ENCODE measurements at regions not wholly inside any gene's neighbourhood (a gene's known extent, or its start where the extent isn't known, plus 50 kb on each side); places are given as distances from the start of the nearest gene placed in this dataset.
"Not testable (repeated sequence)": the region's sequence is repeated elsewhere in the genome, so short reads cannot be mapped to it uniquely, and the experiment has no call there.

GRCh38 chr11:70551351-70552166 is 153.2 kb downstream of the CTTN start:
- no peak for DNase-seq

DNA sequence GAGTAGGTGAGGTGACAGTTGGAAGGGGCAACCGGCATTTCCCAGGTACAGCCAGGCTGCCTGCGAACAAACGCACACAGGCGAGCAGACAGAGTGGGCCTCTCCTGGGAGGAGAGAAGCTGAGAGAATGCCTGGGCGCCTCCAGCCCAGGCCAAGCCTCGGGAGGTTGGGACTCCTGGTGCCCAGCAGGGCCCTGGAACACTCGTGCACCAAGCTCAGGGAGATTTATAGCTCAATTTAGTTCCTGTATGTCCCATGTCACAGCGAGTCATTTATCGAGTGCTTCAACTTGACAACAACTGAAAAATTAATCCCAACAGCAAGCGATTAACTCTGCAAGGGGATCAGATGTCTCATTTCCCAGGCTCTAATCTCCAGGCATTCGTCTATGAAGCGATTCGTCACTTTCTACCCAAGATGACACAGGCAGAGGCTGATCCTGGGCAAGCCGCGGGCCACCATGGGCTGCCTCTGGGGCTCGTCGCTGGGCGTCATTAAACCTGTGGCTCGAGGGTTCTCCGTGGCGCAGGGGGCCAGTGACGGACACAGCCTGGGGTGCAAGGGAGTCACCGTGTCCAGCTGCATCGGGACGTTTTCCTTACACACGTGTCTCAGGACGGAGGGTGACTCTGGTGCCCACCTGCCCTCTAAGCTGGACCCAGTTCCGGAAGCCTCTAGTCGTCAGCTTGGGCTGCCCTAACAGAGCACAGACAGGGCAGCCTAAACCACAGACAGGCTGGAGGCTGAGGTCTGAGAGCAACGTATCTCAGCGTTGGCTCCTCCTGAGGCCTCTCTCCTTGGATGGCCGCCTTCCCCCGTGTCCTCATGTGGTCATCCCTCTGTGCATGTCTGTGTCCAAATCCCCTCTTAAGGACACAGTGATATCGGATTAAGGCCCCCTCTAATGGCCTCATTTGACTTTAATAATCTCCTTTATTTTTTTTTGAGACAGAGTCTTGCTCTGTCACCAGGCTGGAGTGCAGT is 154.1 kb downstream of the CTTN start:
- DNase-seq: no peak

GRCh38 chr11:70555078-70555477 is 156.7 kb downstream of the CTTN start:
- DNase-seq: no peak

DNA sequence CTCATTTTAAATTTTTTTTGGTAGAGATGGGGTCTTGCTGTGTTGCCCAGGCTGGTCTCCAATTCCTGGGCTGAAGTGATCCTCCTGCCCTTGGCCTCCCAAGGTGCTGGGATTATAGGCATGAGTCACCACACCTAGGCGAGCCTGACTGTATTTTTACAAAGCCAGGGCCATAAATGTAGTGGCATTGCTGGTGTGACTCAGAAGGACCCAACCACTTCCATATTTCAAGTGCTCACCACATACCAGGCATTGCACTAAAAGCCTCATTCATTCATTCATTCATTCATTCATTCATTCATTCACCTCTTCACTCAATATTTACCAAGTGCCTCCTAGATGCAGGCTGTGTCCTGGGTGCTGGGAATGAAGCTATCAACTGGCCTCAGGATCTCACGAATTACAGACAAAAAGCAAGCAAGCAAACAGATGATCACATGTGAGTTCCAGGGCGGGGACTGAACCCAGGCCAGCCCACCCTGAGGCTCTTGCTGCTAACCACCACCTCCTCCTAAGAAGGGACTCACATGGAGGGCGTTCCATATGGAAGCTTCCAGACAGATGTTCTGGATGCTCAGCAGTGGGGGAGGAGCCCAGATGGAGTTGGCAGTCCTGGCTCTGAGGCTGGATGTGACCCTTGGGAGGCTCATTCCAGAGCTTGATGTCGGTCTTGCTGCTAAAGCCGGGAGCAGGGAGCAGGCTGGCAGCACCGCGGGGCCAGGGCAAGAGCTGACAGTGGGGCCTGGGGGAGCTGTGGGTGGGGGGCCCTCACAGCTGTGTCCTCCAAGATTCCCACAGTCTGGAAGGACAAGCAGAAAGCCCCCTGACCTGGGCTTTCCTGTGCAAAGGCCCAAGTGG is 158.8 kb downstream of the CTTN start:
- DNase-seq: no peak

GRCh38 chr11:70557742-70558485 is 159.6 kb downstream of the CTTN start:
- no peak for DNase-seq

GRCh38 chr11:70558681-70559080 is 160.4 kb downstream of the CTTN start:
- no peak for DNase-seq

DNA sequence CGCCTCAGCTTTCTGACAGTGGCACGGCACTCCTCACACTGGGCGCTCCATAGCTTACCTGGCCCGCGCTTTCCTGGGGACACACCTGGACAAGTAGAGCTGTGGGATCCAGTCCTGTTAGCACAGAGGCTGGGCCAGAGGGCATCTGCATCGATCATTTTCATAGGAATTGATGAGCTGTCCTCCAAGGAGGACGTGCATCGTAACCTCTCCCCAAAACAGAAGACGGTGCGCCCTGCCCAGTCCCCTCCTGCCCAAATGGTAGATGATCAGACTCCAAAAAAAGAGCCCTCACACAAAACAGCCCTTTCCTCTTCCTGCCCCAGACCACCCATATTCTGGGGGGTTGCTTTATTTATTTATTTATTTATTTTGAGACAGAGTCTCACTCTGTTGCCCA is 161.2 kb downstream of the CTTN start:
- no peak for DNase-seq

GRCh38 chr11:70560621-70561020 is 162.3 kb downstream of the CTTN start:
- DNase-seq: not testable (repeated sequence)

- no peak for DNase-seq
These were observed 168.6 kb downstream of the CTTN start for GRCh38 chr11:70566768-70567530.

DNA sequence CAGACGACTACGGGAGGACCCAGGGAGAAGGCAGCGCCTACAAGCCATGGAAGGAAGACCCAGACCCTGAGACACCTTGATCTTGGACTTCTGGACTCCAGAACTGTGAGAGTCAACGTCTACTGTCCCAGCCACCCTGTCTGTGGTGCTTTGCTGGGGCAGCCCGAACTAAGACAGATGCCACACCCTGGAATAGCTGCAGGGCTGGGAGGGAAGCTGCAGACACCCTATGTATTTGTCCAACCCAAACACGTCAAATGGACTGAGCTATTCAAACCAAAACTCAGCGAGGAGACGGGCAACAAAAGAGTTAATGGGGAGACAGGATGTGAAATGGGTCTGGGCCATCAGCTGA is 169.3 kb downstream of the CTTN start:
- no peak for DNase-seq

DNA sequence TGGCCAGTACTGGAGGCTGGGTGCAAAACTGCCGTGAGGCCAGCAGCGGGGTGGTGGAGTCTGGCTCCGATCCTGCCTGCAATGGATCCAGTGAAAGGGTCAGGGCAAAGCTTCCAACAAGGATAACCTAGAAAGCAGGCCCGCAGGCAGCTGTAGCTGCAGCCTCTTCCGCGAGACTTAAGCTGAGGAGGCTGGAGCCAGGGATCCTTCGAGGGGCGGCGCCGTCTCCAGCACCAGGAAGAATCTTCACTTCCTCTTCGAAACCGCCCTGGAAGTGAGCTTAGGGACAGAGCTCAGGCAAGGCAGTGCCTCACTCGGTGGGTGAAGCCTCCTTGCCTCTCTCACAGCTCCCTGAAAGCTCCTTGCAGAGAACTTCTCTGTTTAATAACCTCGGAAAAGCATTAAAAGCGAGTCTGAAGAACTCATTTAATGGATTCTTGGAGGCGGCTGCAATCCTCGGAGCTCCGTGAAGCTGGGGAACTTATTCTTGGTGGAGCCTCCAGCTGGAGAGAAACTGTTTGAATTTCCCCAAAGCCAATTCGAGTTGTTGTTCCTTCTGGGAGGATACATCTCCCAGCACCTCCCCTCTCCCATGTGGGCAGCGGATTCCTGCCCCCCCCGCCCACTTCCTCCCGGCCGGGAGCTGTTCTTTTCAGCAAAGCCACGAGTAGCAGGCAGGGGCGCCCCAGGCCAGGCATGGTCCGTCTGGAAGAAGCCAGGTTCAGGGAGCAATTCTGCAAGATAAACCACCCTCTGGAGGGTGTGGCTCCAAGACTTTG is 169.9 kb downstream of the CTTN start:
- DNase-seq: no peak

DNA sequence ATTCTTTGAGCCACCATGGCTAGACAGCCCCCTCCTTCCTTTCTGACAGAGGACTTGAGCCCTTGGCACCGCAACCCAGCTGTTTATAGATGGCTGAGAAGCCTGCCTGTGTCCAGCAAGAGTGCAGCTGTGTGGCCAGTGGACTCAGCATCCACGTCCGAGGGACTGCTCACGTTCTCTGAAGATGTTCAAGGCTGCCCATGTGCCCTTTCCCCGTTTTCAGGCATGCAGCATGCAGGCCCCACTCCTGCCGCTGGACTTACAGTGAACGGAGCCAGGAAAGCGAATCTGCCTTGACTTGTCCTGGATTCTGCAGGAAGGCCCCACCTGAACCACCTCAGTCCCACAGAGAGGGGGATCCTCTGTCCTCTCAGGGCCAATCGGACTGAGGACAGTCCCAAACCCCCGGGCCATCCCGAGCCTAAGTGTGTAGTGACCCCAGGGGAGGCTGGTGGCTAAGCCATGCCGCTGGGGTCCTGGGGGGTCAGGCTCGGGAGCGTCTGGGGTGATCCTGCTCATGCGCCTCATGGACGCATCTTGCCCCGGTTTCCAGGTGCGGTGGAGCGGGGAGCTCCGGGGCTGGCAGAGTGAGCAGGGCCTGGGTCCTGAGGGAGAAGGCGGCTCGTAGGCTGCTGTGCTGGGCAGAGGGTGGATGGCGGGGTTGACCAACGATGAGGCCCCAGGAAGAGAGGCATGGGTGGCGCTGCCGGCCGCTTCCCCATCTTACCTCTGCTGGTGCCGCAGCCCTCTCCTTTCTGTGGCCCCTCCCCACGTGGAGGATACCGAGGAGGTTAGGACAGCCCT is 170.7 kb downstream of the CTTN start:
- no peak for DNase-seq

- DNase-seq: no peak
These were observed 171.2 kb downstream of the CTTN start for GRCh38 chr11:70569618-70569890.

DNA sequence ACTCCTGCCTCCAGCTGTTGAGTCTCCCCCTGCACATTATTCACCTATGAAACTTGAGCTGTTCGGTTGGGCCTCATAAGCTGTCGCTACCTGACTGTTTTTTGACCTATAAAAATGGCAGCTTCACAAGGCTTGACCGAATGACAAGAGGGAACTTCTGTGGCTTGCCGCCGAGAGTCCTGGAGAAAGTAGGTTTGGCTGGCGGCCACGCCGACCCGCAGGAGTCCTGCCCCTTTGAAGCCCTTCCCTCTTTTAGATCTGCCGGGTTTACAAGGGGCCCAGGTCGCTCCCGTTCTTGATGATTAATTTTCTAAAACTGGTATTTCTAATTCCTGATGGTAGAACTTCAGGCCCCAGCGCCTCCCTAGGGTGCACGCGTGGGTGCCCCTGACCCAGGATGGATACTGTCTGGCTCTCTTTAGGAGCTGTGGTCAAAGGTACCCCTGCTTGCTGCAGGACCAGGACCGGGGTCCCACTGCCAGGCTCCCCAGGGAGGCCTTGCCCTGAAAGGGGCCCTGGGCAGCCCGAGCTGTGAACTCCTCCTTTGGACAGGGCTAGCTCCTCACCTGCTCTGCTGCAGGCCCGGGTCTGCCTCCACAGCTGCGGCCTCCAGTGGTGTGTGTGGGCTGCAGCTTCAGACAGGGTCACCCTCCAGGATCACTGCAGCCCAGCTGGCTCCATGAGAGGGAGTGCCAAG is 171.8 kb downstream of the CTTN start:
- no peak for DNase-seq

GRCh38 chr11:70570693-70571395 is 172.5 kb downstream of the CTTN start:
- no peak for DNase-seq

DNA sequence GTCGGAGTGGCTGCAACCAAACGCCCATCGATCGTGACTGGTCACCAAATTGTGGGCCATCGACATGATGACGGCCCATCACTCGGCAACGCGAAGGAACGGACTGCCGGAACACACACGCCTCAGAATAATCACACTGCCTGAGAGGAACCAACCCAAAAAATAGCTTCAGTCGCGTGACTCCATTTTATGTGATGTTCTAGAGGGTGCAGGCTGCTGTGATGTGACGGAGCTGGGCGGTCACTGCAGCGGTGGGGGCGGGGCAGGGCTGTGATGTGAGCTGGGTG is 174.6 kb downstream of the CTTN start:
- DNase-seq: no peak

- no peak for DNase-seq
These were observed 175.4 kb downstream of the CTTN start for GRCh38 chr11:70573701-70574151.

GRCh38 chr11:70574725-70575347 is 176.5 kb downstream of the CTTN start:
- no peak for DNase-seq
